ACC112 (cell line): ENCODE measurements at regions not wholly inside any gene's neighbourhood (a gene's known extent, or its start where the extent isn't known, plus 50 kb on each side); places are given as distances from the start of the nearest gene placed in this dataset.

Source experiments
- H2AFZ ChIP-seq: fragments of 200-600 bp; sonication (generic); one replicate; pipeline ENCODE4 v1.6.0; 2017; ENCODE audit warnings: antibody characterized with exemption, low read length; ENCODE audit not compliant: unreplicated experiment
- H3K27ac ChIP-seq: fragments of 200-600 bp; sonication (generic); 2 replicates; pipeline ENCODE4 v1.5.1; 2014; ENCODE audit warnings: low read depth, mild to moderate bottlenecking, antibody characterized with exemption, low read length, moderate library complexity
- H3K27me3 ChIP-seq: fragments of 200-600 bp; sonication (generic); 2 replicates; pipeline ENCODE4 v1.6.1; 2014; ENCODE audit warnings: mild to moderate bottlenecking, antibody characterized with exemption, low read length, moderate library complexity, mixed read lengths; ENCODE audit not compliant: insufficient read depth
- H3K36me3 ChIP-seq: fragments of 200-600 bp; sonication (generic); 2 replicates; pipeline ENCODE4 v1.6.1; 2016; ENCODE audit warnings: mild to moderate bottlenecking, antibody characterized with exemption, low read length, moderate library complexity, mixed read lengths; ENCODE audit not compliant: insufficient read depth
- H3K4me1 ChIP-seq: fragments of 200-600 bp; sonication (generic); one replicate; pipeline ENCODE4 v1.6.1; 2016; ENCODE audit warnings: low read length, mixed read lengths; ENCODE audit not compliant: insufficient read depth, unreplicated experiment, control insufficient read depth
- H3K4me3 ChIP-seq: fragments of 200-600 bp; sonication (generic); 2 replicates; pipeline ENCODE4 v1.5.1; 2014; ENCODE audit warnings: mild to moderate bottlenecking, low read depth, low read length
- H3K79me2 ChIP-seq: fragments of 200-600 bp; sonication (generic); one replicate; pipeline ENCODE4 v1.6.0; 2016; ENCODE audit warnings: low read length; ENCODE audit not compliant: control insufficient read depth, unreplicated experiment, insufficient read depth

DNA sequence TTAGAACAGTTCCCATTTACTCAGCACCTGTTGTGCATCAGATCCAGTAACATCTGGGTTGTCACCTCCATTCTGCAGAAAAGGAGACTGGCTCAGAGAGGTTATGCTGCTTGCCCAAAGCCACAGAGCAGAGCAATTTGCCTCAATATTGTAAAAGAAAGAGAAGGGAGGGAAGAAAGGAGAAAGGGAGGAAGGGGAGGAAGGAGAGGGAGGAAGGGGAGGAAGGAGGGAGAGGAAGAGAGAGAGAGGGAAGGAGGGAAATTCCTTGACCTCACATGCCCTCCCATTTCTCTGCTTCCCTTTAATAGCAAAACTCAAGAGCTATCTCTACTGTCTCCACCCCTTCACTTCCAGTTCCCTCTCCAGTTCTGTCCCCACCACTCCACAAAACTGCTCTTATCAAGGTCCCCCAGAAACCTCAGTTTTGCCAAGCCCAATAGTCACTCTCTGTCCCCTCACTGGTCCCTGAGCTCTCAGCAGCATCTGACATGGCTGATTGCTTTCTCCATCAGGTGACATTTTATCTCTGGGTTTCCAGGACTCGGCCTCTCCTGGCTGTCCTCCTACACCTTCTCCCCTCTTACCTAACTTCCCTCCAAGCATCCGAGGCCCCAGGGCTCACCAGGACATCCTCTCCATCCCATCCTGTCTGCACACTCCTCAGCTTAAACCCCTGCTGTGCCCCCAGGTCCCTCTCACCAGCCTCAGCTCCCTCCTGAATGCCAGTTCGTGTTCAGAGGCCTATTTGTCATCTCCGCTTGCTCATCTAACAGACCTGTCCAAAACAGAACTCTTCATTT is 104.7 kb upstream of the LINGO1 start:
- no peak overlapping the region for H3K27ac ChIP-seq
- H3K79me2 ChIP-seq, result no peaks in the 10 kb centered on the region
- no peak overlapping the region for H2AFZ ChIP-seq
- no peaks in the 10 kb centered on the region for H3K36me3 ChIP-seq
- peaks cover 82% of the 10 kb centered on the region for H3K27me3 ChIP-seq
- no peaks in the 10 kb centered on the region for H3K4me1 ChIP-seq
- no peak overlapping the region for H3K4me3 ChIP-seq

DNA sequence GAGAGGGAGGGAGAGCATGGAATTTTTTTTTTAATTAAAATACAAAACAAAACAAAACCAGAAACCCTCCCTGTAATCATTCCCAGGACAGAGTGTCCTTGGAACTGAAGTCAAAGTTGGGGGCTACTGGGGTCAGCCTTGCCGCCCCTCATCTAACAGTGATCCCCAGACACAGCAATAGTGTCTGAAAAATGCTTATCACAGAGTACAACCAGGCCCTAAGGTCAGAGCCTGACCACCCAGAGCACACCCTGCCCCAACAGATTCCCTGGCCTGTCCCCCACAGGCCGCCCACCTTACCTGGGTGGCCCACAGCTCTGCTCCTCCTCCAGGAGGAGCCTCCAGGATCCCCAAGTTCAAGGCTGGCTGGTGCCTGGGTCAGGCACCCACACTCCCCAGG is 101.6 kb upstream of the LINGO1 start:
- peaks cover 86% of the 10 kb centered on the region for H3K27me3 ChIP-seq
- no peak overlapping the region for H3K4me3 ChIP-seq
- no peak overlapping the region for H3K27ac ChIP-seq
- H3K36me3 ChIP-seq, result no peaks in the 10 kb centered on the region
- H3K79me2 ChIP-seq, result no peaks in the 10 kb centered on the region
- H2AFZ ChIP-seq, result no peak overlapping the region
- H3K4me1 ChIP-seq, result no peaks in the 10 kb centered on the region

DNA sequence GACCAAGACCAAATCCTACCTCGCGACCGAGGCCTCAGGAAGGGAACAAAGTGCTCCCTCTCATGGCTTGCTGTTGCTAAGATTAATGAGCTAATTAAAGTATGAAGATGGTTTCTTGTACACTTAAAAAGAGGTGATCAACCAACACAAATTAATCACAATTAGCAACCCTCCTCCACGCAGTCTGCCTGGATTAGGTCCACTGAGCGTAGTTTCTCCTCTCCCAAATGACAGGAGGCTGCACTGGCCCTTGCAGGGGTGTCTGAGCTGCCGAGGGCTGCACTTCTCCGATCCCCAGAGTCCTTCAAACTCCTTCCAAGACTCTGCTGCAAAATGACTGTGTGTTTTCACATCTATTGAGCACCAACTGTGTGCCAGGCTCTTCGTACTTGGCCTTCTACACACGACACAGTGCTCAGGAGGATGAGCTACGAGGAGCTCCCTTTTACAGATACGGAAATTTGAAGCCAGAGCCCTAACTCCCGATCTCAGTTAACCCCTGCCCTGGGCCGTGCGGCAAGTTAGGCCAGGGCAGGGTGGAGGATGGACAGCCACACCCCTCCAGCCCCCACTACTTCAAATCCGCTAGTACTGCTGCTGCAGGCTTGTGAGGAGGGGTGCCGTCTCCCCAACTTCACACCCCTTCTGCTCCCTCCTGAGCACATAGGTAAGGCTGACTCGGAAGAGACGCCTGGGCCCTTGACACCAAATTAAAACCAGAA is 101.0 kb upstream of the LINGO1 start:
- no peaks in the 10 kb centered on the region for H3K79me2 ChIP-seq
- peaks cover 86% of the 10 kb centered on the region for H3K27me3 ChIP-seq
- no peak overlapping the region for H3K4me3 ChIP-seq
- H3K36me3 ChIP-seq, result no peaks in the 10 kb centered on the region
- H2AFZ ChIP-seq, result no peak overlapping the region
- no peak overlapping the region for H3K27ac ChIP-seq
- no peaks in the 10 kb centered on the region for H3K4me1 ChIP-seq

DNA sequence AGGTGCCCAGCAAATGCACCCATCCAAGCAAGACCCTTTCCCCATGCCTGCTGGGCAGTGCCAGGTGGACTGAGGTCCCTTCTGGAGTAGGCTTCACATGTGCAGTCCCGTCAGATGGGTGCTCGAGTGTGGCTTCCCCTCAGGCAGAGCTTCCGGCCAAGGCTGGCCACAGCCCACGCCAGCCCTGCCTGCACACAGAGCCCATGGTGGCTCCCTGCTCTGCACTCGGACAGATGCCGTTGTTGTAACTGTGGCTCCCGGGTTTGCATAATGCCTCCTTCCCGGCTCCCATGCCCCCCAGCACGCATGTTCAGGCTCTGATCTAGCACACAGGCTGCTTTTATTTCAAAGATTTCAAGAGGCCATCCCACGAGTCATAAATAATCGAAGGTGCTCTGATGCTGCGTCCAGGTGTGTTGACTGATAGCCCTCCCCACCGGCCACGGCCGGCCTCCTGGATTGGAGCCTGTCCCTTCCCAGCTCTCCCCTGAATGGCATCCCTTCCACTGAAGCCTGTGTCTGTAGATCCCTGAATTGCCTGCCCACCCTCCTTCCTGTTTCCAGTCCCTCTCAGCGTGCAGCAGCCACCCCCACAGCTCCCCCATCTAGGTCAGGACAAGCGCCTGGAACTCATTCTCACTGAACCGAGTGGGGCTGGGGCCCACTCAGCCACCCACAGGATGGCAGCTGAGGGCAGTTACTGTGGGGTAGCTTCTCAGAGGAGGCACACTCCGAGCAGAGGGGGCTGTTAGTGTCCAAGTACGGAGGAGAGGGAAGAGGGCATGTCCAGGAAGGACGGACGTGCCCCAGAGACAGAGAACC is 100.0 kb upstream of the LINGO1 start:
- Histone ChIP-seq H3K4me1 (no peaks in the 10 kb centered on the region), H3K4me3 (no peak overlapping the region), H3K79me2 (no peaks in the 10 kb centered on the region), H3K27ac (no peak overlapping the region), H2AFZ (no peak overlapping the region), H3K36me3 (no peaks in the 10 kb centered on the region), H3K27me3 (peaks cover 80% of the 10 kb centered on the region)

DNA sequence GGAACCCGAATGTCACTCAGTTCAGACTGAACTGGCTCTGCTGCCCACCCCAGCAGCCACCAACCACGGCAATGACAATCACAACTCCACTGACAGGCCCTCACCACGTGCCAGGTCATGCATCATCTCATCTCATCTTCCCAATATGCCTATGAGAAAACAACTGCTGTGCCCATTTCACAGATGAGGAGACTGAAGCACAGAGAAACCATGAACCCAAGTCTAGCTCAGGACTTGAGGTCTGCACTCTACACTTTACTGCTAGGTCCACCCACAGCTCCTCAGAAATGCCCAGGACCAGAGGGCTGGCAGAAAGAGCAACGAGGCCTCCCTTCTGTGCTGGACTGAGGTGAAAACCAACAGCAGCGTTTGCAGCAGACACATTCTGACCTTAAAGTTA is 99.2 kb upstream of the LINGO1 start:
- Histone ChIP-seq H3K27ac (no peak overlapping the region), H3K79me2 (no peaks in the 10 kb centered on the region), H3K36me3 (no peaks in the 10 kb centered on the region), H3K4me3 (no peak overlapping the region), H3K4me1 (no peaks in the 10 kb centered on the region), H2AFZ (no peak overlapping the region), H3K27me3 (peaks cover 77% of the 10 kb centered on the region)

DNA sequence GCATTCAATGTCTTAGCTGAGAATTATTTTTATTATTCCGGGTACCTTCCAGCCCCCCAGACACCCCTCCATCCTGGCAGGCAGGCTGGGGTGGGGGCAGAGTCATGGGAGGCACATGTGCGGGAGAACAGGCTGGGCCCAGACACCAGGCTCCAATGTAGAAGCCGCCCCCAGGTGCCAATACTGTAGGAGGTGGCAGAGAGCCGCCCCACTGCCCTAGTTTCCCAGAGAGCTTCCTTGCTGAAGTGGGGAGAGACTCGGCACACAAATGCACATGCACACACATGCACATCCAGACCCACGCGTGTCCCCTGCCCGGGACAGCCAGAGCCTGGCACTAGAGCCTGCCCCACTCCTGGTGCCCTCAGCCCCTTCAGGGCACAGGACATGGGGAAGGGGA is 98.4 kb upstream of the LINGO1 start:
- H3K4me3 ChIP-seq, result no peak overlapping the region
- H3K4me1 ChIP-seq, result no peaks in the 10 kb centered on the region
- peaks cover 81% of the 10 kb centered on the region for H3K27me3 ChIP-seq
- no peaks in the 10 kb centered on the region for H3K79me2 ChIP-seq
- H3K36me3 ChIP-seq, result no peaks in the 10 kb centered on the region
- H3K27ac ChIP-seq, result no peak overlapping the region
- H2AFZ ChIP-seq, result no peak overlapping the region

DNA sequence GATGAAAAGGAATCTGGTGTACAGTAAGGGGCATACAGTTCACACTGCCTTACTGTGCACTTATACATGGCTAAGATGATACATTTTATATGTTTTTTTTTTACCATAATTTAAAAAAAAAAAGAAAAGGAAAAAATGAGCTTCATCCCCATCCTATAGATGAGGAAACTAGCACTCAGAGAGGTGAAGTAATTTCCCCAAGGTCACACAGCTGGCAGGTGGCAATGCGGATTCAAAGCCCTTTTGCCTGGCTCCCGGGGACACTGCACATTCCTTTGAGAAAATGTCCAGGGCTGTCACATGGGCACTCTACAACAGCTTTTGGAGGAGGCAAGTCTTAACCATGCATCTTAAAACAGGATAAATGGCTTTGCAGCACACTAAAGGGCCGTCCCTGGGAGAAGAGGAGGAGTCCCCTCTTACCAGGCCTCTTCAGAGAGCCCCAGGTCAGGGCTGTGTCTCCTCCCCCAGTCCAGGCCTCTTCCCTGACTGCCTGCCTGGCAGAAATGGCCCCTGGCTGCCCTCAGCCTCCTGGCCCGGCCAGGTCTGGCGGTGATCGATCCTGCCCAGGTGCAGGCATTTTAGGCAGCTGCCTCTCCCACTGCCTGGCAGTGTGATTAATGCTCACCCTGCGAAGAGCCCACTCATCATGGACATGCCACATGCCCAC is 95.1 kb upstream of the LINGO1 start:
- H3K4me3 ChIP-seq, result no peak overlapping the region
- no peaks in the 10 kb centered on the region for H3K4me1 ChIP-seq
- H3K27me3 ChIP-seq, result peaks cover 68% of the 10 kb centered on the region
- no peaks in the 10 kb centered on the region for H3K79me2 ChIP-seq
- no peak overlapping the region for H3K27ac ChIP-seq
- no peaks in the 10 kb centered on the region for H3K36me3 ChIP-seq
- H2AFZ ChIP-seq, result no peak overlapping the region

DNA sequence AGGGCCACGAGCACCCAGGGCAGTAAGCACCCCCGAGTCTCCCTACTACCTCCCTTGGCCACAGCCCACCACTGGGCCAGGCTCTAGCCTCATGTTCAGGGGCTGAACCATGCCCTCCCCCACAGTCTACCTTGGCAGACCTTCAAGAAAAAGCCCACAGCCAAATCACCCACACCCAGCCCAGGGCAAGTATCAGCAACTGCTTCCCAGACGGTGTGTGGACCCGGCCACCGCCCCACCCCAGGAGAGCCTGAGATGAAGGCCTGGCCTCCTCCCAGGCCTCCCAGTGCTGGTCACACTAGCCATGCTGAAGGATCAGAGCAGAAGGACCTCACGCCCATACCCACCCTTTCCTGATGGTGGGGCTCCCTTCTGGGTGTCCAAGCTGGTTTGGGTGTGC is 92.0 kb upstream of the LINGO1 start:
- Histone ChIP-seq H3K27ac (no peak overlapping the region), H2AFZ (no peak overlapping the region), H3K27me3 (peaks cover 43% of the 10 kb centered on the region), H3K79me2 (no peaks in the 10 kb centered on the region), H3K4me3 (no peak overlapping the region), H3K4me1 (no peaks in the 10 kb centered on the region), H3K36me3 (no peaks in the 10 kb centered on the region)

DNA sequence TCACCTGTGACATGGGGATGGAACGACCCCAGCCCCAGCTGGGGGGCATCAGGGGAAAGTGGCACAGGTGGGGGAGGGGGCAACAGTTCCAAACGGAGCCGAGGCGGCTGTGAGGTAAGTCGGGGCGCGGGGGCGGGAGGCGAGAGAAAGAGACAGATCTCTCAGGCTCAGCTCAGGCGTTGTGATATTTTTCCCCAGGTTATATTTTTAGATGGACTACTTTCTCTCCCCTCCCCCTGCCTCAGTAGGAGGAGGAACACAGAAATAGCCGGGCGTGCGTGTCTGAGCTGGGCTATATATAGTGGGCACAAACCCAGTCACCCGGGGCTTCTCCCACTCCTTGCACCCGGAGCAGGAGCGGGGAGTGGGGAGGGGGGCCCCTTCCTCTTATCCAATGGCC is 91.0 kb upstream of the LINGO1 start:
- Histone ChIP-seq H3K27ac (no peak overlapping the region), H3K36me3 (no peaks in the 10 kb centered on the region), H3K27me3 (peaks cover 34% of the 10 kb centered on the region), H2AFZ (no peak overlapping the region), H3K4me3 (no peak overlapping the region), H3K4me1 (no peaks in the 10 kb centered on the region), H3K79me2 (no peaks in the 10 kb centered on the region)

DNA sequence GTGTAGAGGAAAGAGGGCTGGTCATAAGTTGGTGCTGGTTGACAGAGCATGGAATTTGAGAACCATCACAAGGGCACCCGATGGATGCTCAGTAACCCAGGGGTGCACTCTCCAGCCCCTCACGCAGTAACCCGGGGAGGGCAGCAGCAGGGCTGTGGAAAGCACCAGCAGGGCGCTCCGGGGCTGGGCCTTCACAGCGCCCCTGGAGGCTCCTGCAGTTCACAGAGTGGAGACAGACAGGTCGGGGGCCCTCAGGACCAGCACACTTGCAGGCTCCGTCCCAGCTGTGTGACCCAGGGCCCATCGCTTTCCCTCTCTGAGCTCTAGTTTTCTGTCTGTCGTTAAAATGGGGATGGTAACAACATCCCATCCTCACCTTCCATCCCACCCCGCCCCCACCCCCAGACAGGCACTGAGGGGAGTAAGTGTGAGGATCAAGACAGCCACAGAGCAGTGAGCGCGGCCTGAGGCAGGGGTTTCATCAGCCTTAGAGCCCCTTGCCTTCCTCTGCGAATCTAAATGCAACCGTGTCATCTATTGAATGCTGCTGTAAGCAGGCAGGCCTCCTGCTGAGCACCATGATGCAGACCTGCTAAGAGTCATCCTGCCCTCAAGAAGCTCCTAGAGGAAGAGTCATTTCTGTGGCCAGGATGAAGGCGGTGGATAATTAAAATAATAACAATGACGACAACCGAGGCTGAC is 90.2 kb upstream of the LINGO1 start:
- no peaks in the 10 kb centered on the region for H3K36me3 ChIP-seq
- H2AFZ ChIP-seq, result no peak overlapping the region
- no peaks in the 10 kb centered on the region for H3K4me1 ChIP-seq
- H3K27ac ChIP-seq, result no peak overlapping the region
- H3K79me2 ChIP-seq, result no peaks in the 10 kb centered on the region
- peaks cover 30% of the 10 kb centered on the region for H3K27me3 ChIP-seq
- no peak overlapping the region for H3K4me3 ChIP-seq
